K562 (cell line): ENCODE measurements at regions not wholly inside any gene's neighbourhood (a gene's known extent, or its start where the extent isn't known, plus 50 kb on each side); places are given as distances from the start of the nearest gene placed in this dataset.
A peak's percentile ranks its signal among the peaks of the same experiment; 100 is the strongest.

Experiments used
- BHLHE40 ChIP-seq: IDR thresholded peaks from 2 replicates; pipeline ENCODE4 v1.6.1; 2011; ENCODE audit warnings: low read length, improper control_type of control experiment
- PCBP1 ChIP-seq: fragments of 200-400 bp; formaldehyde crosslinking; IDR thresholded peaks from 2 replicates; pipeline ENCODE4 v1.6.1; 2018; ENCODE audit warnings: mild to moderate bottlenecking, low read depth, low read length; ENCODE audit not compliant: poor library complexity, severe bottlenecking
- PRPF4 ChIP-seq: fragments of 200-400 bp; formaldehyde crosslinking; IDR thresholded peaks from one replicate; pipeline ENCODE4 v1.6.1; 2017; ENCODE audit warnings: low read length, low read depth, mild to moderate bottlenecking; ENCODE audit not compliant: insufficient read depth, poor library complexity, severe bottlenecking
- SMC3 ChIP-seq: conservative IDR thresholded peaks from 2 replicates; pipeline ENCODE4 v1.6.1; 2011; ENCODE audit warnings: low read depth, low read length, improper control_type of control experiment; ENCODE audit not compliant: insufficient read depth
- SOX6 ChIP-seq: fragments of 450-650 bp; IDR thresholded peaks from 2 replicates; pipeline ENCODE4 v1.6.1; 2014; ENCODE audit warnings: mild to moderate bottlenecking
- U2AF2 ChIP-seq: fragments of 200-400 bp; formaldehyde crosslinking; optimal IDR thresholded peaks from 2 replicates; pipeline ENCODE3; 2017; ENCODE audit warnings: low read depth, mild to moderate bottlenecking, low read length
- ZNF133 ChIP-seq: fragments of 250-450 bp; sonication (Bioruptor Pico); IDR thresholded peaks from 2 replicates; pipeline ENCODE4 v1.4.0; 2020; ENCODE audit warnings: mild to moderate bottlenecking
- ZNF140 ChIP-seq: fragments of 250-450 bp; sonication (Bioruptor Pico); IDR thresholded peaks from 2 replicates; pipeline ENCODE4 v1.8.0; 2021; ENCODE audit warnings: moderate library complexity, mild to moderate bottlenecking, inconsistent platforms
- ZNF408 ChIP-seq: fragments of 250-450 bp; sonication (Bioruptor Pico); IDR thresholded peaks from 2 replicates; pipeline ENCODE4 v1.4.0; 2020; ENCODE audit warnings: low read depth, mild to moderate bottlenecking, moderate library complexity
- ZSCAN29 ChIP-seq: fragments of 450-650 bp; IDR thresholded peaks from 2 replicates; pipeline ENCODE4 v1.6.1; 2017
- TF ChIP-seq, protein P1 (sequence below), 2 experiments: fragments of 450-650 bp; formaldehyde crosslinking in 1 of 2; IDR thresholded peaks; 2 replicates each; pipeline versions ENCODE4 v1.4.0 to v1.6.1; 2014 to 2020; ENCODE audit warnings: mild to moderate bottlenecking in 2 of 2, borderline replicate concordance in 1 of 2, low read depth in 1 of 2
- TF ChIP-seq, protein P2 (sequence below), 2 experiments: IDR thresholded peaks; 2 replicates each; pipeline ENCODE4 v1.6.1; 2011; ENCODE audit warnings: borderline replicate concordance in 1 of 2, control low read depth in 1 of 2, low read depth in 1 of 2, low read length in 1 of 2, mild to moderate bottlenecking in 1 of 2, mixed read lengths in 1 of 2, moderate library complexity in 1 of 2; ENCODE audit not compliant: insufficient read depth in 1 of 2, insufficient read length in 1 of 2, poor library complexity in 1 of 2, severe bottlenecking in 1 of 2; ENCODE audit errors: extremely low read depth in 1 of 2

- TF ChIP-seq, protein P1, sequence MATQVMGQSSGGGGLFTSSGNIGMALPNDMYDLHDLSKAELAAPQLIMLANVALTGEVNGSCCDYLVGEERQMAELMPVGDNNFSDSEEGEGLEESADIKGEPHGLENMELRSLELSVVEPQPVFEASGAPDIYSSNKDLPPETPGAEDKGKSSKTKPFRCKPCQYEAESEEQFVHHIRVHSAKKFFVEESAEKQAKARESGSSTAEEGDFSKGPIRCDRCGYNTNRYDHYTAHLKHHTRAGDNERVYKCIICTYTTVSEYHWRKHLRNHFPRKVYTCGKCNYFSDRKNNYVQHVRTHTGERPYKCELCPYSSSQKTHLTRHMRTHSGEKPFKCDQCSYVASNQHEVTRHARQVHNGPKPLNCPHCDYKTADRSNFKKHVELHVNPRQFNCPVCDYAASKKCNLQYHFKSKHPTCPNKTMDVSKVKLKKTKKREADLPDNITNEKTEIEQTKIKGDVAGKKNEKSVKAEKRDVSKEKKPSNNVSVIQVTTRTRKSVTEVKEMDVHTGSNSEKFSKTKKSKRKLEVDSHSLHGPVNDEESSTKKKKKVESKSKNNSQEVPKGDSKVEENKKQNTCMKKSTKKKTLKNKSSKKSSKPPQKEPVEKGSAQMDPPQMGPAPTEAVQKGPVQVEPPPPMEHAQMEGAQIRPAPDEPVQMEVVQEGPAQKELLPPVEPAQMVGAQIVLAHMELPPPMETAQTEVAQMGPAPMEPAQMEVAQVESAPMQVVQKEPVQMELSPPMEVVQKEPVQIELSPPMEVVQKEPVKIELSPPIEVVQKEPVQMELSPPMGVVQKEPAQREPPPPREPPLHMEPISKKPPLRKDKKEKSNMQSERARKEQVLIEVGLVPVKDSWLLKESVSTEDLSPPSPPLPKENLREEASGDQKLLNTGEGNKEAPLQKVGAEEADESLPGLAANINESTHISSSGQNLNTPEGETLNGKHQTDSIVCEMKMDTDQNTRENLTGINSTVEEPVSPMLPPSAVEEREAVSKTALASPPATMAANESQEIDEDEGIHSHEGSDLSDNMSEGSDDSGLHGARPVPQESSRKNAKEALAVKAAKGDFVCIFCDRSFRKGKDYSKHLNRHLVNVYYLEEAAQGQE (IDR thresholded peaks at IDR 0.05; ENCODE audit: borderline replicate concordance), result peak; percentile 67
- TF ChIP-seq, protein P1 (CRISPR knock-in tag; IDR thresholded peaks at IDR 0.05; ENCODE audit: low read depth), result no peak
- TF ChIP-seq PCBP1, result no peak
- no peak for TF ChIP-seq PRPF4
- peak; percentile 66 for TF ChIP-seq SMC3
- no peak for TF ChIP-seq ZNF408 (CRISPR knock-in tag)
- TF ChIP-seq ZNF140 (CRISPR knock-in tag), result no peak
- no peak for TF ChIP-seq BHLHE40
- no peak for TF ChIP-seq ZSCAN29
- TF ChIP-seq, protein P2, sequence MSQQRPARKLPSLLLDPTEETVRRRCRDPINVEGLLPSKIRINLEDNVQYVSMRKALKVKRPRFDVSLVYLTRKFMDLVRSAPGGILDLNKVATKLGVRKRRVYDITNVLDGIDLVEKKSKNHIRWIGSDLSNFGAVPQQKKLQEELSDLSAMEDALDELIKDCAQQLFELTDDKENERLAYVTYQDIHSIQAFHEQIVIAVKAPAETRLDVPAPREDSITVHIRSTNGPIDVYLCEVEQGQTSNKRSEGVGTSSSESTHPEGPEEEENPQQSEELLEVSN (IDR thresholded peaks at IDR 0.05; ENCODE audit: borderline replicate concordance in 1 of 2, extremely low read depth in 1 of 2, insufficient read depth in 1 of 2, insufficient read length in 1 of 2, low read depth in 1 of 2, low read length in 1 of 2, poor library complexity in 1 of 2, severe bottlenecking in 1 of 2), result no peak
- TF ChIP-seq U2AF2, result no peak
- TF ChIP-seq SOX6, result no peak
- no peak for TF ChIP-seq ZNF133
- TF ChIP-seq, all 486 proteins: peak for 9
Measured at GRCh38 chr19:32287811-32288227, 57.6 kb upstream of the ZNF507 start (continued).
